Stimulated activated CD4-positive, alpha-beta T cell treated with anti-CD3 and anti-CD28 coated beads, Interleukin-1b, Interleukin-23, amount 100 ng/mL, for 24 hours (primary cell): ENCODE measurements at regions not wholly inside any gene's neighbourhood (a gene's known extent, or its start where the extent isn't known, plus 50 kb on each side); places are given as distances from the start of the nearest gene placed in this dataset.

ENCODE experiments used
- DNase-seq, 4 experiments: peaks; one replicate each; pipeline ENCODE4 v3.0.0-alpha.2; 2020; ENCODE audit warnings: low read depth in 4 of 4, low spot score in 1 of 4

DNA sequence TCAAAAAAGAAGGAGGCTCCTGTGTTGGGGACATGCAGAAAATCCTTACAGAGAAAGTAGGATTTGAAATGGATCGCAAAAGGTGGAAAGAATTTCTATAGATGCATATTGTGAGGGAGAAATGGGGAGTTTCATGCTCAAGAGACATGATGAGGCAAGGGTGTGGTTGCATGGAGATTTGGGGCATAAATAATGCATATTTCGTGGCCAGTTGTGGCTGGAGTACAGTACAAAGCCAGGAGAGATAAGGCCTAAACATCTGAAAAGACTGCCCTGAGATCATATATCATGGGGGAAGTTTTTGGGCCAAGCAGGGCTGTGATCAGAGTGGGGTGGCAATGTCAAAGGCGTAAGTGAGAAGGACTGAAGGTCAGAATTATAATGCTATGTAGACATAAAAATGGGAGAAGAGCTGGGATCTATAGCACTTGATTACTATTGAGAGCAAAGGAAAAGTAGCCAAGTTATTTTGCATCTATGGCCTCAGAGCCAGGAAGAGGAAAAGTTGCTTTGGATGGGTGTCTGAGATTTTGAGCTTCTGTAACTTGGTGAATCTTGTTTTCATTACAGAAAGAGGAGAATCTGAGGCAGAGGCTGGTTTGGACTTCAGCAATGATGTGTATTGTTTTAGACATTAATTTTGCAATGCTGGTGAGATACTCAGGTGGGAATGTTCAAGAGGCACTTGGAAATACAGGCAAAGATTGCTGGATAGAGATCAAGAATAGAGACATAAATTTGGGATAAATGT is 166.6 kb downstream of the INHBA start:
- no peak for DNase-seq

DNA sequence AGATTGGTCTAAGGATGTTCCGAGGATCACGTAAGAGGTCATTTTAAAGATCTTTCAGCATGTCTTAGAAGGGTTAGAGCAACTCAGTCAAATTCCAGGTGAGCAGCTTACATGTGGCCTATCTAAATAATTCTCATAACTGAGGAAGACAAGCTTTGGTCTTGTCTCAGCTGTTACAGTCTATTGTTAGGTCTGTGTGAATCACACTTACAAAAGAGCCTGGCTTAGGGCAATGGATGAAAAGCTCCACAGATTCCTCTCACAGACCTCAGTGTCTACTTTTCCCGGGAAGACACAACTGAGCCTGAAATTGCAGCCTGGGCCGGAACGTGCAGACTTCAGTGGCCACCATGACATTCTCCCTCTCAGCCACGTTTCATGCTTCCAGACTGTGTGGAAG is 173.1 kb downstream of the INHBA start:
- no peak for DNase-seq

DNA sequence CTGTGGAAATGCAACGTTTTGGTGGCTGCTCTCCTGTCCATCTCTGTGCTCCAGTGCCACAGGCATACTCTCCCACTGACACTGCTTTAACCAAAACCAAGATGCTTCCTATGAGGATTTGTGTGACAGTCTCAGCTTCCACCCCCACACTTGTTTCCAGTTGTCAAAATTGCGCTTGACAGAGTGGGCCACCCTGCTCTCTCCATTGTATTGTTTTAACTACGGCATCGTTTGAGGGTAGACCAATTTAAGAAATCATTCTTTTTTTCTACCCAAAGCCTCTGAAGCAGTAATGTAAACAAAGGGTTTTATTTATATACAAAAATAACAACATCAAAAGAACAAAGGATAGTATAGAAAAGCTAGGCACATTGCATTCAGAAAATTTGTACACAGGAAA is 178.0 kb downstream of the INHBA start:
- no peak for DNase-seq

DNA sequence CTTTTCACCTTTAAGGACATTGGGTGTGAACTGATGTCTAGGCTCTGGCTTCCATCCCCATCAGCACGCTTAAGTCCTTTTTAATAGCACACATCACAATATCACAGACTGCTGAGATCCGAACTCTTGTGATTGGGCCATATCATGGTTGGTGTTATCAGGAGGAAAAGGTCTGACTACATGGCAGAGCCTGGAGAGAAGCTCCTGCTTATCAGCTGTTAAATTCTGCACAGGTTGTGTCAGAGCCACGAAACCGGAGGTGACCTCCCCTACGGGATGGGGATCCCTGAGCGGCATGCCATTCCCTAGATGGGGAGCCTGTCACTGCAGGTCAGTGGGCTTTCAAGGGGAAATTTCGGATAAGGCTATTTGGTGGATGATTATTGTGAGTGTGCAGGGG is 182.4 kb downstream of the INHBA start:
- no peak for DNase-seq

DNA sequence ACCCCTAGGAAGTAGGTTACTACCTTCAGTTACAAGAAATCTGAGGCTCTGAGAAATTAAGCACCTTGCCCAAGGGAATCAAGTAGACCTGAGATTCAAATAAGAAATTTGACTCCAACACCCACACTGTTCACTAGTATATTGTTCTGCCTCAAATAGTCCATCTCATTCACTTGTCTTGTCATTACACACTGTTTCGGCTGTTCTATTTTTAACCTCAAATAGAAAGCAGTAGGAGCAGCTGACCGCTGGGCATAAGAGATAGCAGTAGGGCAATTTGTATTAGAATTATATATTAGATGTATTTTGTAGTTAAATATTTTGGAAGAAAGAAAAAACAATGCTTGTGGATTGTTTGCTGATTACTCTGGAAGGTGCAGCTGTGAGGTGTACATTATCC is 185.1 kb downstream of the INHBA start:
- no peak for DNase-seq

DNA sequence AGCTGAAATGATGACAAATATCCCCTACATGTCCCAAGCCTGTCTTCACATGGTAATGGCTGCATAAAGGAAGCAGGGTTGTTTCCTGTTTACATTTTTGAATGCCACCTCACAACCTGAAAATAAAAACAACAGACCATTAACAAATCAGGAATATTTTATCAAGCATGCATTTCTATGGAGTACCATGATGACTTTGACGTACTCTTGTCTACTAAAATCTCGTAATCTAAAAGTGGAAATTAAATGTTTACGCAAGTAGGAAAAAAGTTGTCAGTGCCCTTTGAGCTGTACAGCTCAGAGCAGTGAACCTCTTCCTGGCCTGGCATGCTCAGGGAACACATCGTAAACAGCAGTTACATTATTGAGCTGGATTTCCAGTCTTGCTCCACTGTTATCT is 194.1 kb downstream of the INHBA start:
- no peak for DNase-seq

DNA sequence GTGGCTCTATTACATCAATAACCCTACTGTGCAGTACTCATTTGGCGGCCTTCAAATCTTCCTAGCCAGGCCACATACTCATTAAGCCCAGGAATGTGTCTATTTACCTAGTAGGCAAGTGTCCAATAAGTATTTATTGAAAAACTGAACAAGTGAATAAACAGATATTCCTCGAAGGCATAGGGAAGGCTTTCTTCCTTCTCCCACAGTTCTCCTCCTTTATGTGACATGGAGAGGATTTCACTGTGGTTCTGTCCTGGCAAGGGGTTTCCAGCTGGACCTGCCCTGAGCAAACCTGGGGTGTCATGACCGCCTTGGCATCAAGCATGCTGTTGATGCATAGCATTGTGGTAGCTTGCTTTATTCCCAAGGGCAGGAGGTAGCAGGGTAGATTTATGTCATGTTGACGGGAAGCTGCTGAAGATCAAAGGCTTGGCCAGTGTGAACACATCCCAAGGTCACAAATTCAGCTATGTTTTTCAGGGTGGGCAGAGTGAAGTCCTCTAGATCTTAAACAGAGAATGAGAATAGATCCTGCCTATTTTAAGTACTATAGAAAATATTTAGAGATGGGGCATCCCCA is 195.1 kb downstream of the INHBA start:
- no peak for DNase-seq

DNA sequence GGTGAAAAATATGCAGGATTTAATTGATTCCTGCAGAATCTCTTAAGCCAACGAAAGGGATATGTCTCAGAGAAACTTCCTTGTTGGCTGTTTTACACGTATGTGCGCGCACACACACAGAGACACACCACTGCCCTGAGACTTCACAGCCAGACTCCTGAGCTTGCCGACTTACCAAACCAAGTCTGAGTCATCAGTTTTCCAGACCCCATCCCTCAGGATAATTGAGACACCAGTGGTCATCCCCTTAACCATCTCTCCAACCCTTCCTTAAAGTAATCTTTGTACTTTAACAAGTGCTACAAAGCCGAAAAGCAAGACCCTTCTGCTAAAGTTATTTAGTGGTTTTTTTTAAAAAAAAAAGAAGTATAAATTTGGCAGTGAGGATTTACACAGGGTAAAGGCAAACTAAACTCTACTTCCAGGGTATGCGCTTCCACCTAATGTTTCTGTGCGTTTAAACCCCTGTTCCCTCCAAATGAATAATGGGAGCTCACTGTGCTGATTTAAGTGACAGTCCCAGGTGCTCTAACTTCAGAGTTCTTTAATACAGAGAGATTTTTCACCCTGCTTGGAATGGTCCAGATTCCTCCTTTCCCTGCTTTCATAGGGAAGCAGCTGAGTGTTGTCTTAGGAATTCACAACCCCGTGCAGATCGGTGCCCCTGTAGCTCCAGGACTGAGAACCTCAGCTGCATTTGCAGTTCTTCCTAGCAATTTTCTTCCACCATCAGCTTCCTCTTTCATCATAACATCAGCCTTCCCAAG is 198.5 kb downstream of the INHBA start:
- DNase-seq = no peak

DNA sequence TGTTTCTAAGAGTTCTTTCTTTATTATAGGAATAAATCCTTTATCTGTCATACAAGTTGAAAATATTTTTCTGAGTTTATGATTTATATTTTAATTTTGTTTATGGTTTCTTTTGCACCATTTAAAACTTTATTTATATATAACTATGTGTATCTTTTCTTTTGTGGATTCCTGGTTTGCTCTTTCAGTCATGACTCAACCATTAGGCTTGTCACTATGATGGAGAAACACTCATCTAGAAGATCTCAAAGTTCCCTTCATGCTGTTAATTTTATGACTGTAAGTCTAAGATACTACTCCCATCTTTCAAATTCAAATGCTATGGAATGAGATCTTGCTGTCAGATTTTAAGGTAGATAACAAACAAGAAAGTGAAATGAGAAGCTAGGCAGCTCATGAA is 199.5 kb downstream of the INHBA start:
- no peak for DNase-seq

DNA sequence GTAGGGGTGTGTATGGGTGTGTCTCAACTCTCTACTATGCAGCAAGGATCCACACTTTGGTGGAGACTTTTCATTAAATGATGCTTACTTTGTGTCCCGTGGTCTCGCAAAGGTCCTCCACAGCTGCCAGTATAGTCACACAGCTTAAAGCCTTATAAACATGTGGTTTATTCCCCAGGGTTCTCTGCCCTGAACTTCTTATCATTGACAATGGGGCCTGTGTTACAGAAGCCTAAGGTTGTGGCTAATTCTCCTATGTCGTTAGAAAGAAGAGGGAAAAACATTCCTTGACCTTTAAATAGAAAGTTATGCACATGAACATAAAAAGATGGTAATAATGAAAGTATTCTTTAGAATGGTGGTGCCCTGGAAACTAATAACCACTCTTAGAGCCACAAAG is 201.4 kb downstream of the INHBA start:
- no peak for DNase-seq

DNA sequence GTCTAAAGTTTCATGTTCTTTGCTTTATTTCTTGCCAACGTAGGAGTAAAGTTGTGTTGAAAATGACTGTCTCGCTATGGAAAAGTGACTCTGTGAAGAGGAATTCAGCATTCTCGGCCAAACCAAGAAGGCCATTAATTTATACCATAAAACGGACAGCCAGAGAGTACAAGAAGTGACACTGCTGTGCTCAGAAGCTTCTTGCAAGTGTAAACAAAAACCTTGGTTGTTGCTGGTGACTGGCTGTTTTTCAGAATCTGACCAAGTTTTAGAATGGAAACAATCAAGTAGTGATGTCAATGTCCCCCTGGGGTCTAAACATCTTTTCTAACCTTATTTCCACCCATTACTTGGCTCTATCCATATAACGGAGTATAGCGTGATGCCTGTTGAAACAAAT is 201.9 kb downstream of the INHBA start:
- DNase-seq = no peak

DNA sequence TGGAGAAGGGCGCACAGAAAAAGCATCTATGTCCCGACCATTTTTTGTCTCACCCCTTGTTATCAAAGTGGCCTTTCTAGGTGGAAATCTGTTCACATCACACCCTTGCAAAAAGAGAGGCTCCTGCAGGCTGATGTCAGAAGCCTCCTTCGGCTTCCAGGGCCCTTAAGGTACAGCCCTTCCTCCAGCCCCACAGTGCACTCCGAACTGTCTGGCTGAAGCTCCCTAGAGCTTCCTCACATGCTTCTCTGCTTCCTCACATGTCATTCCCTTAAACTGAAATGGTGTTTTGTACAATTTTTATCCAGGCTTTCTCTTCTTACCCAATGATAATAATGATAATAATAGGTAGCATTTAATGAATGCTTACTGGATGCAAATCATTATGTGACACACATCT is 210.3 kb downstream of the INHBA start:
- no peak for DNase-seq

DNA sequence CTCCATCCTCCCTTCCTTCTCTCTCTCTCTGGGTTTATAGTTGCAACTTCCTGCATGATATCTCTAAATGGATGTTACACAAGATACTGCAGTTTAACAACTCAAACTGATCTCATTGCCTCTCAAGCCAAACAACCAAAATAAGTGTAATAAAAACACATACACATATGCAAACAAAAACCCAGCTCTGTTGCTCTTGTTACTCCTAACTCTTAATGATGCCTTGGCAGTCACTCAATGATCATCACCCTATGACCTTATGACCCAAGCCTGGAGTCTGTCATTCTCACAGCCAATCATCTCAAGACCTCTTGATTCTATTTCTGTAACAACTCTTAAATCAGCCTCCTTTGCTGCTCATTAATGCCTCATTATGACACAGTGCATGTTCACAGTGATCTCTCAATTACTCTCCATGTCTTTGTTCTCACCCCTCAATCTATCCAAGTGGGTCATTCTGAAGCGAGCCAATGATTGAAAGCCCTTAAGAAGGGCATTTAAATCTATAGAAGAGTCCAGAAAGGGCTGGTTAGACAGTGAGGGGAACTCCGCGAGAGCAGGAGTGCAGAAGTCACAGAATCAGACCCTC is 210.9 kb downstream of the INHBA start:
- DNase-seq = no peak

DNA sequence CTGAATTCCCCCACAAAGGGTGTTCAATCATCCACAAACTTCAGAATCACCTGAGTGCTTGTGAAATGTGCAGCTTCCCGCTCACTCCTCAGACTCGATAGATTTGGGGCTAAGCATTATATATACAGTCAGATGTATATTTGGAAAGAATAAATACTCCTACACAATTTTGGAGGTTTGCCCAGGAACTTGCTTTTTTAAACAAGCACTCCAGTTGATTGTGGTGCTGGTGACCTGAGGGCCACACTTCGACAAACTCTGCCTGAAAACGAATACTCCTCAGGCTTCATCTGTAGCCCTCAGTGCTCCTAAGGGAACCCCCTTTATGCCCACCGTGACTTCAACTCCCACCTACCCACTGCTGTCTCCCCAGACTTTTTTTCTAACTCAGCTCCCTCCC is 211.6 kb downstream of the INHBA start:
- DNase-seq = no peak

DNA sequence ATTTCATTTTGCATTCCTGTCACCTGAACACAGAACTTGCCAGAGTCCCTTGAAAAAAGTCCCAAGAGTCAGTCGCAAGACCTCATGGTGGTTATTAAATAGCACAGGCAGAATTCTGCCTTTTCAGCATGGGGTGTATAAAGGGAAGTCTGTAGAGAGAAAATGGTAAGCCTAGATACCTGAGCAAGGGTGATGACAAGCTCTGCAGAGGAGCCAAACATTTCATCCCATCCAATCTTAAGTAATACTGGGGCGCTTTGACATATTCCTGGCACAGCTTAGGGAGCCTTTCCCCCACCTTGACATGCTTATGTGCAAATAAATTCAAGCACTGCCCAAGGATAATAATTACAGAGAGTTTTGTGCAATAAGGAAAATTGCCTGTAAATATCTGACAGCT is 213.0 kb downstream of the INHBA start:
- DNase-seq = no peak

DNA sequence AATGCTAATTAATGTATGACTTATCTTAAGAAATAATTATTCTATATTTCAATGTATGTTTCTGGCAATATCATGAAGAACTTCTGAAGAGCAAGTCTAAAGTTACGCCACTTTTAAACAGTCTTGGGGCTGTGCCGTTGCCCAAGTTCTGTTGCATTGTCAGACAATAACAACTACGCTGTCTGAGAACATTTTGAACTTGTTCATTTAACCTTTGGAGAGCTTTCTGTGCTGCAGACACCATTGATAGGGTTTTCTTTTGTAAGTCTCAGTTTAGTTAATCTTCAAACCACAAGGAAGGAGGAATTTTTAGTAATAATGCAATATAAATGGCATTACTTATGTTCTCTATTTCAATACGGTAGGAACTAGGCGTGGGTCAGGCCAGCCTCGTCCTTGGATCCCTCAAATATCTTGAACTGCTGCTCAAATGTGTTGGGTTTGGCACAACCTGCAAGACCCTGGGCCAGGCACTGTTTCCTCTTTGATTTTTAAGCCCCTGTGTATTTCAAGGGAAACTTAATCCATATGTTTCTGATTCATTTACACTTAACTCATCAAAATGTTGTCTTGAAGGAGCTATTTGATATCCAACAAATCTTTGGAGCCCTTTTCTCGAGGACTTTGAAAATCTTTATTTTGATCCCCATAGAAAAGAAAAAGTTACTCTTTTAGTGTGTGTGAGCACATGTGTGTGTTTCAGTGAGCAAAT is 215.5 kb downstream of the INHBA start:
- no peak for DNase-seq

DNA sequence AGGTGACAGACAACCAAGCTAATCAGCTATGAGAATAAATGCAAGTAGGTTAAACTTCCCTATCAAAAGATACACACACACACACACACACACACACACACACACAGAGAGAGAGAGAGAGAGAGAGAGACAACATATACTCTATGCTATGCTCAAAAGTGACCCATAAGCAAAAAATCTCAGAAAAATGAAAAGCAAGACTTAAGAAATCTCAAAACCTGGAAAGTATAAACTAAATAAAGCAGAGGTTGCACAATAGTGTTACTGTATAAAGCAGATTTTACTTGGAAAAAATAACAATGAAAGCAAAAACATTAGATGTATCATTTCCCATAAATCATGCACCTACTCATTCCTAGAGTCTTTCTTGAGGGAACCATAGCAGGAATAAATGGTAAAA is 221.5 kb downstream of the INHBA start:
- no peak for DNase-seq

DNA sequence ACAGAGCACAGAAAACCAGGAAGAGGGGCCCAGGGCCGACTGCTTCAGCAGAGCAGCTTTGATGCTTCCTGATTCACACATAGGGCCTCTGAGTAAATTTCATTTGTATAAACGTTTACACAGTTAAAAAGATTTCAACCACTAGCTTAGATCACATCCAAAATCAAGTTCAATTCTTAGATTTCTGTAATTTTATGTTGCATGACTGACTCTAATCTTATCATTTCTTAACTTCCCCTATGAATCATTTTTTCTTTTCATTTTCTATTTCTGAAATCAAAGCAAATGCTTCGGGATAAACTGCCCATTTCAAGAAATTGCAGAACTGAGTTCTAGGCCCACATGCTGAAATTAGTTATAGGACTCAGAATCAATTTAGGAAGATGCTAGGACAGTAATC is 224.7 kb downstream of the INHBA start:
- no peak for DNase-seq

DNA sequence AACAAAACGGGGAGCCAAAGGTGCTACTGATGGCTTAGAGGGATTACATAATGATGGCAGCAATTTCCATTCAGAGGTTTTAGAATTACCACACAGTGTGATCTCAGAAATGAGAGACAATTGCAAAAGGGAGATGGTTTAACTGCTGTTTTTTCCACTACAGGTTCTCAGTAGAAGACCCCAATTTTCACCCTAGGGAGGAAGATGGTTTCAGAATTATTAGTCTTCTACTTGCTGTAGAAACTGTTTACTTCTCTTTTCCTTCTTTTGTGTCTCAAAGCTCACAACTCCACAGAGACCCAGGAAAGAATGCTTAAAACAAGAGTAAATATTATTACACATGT is 226.5 kb downstream of the INHBA start:
- no peak for DNase-seq

DNA sequence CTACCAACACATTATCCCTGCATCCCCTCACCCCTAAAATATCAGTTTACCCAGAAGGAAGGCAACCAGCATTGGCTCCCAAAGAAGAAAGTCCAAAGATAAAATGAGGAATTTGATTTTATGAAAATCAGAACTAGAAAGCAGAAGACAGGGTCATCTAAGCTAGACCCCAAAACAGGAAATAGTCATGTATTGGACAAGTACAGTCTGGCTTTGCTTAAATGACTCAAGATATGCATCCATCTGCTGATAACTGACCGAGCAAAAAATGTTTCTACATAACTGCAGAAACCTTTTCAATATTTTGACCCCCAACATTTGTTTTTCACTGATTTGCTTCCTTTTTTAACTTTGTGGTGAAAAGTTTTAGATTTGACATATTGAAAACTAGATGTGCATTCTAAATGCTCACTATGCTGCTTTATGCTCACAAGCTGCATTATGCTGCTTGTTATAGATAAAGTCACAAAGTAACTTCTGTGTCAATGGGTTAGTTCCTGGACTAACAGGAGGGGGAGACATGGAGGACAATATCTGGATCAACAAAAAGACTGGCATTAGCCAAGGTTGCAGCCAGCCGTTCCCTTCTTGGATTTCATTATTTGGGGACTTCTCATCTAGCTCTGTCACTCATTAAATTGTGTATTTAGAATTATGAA is 227.0 kb downstream of the INHBA start:
- DNase-seq = no peak
